HepG2 (cell line): ENCODE measurements at regions not wholly inside any gene's neighbourhood (a gene's known extent, or its start where the extent isn't known, plus 50 kb on each side); places are given as distances from the start of the nearest gene placed in this dataset.

Source experiments
- ATAC-seq: fragments of 200-7000 bp; cut with Tn5 transposase; 3 replicates; pipeline ENCODE4 v1.9.1; 2020; ENCODE audit warnings: mild to moderate bottlenecking, moderate library complexity
- BruUV-seq: library from RNA; stranded (reverse); fragments of 400-500 nt; replicated peaks from 2 replicates; lab custom pipeline; 2021; lab: Mats Ljungman, UMichigan
- CTCF ChIA-PET: fragments of 300-600 bp; formaldehyde crosslinking; extraction: SDS; loops from one replicate; lab custom pipeline; 2021; ENCODE audit warnings: low total read pairs, inconsistent platforms, low intra/inter-chr PET ratio; lab: Yijun Ruan, JAX
- POLR2A ChIA-PET: fragments of 350-600 bp; sonication (Branson Sonifier 250); formaldehyde crosslinking; loops from one replicate; lab custom pipeline; 2020; ENCODE audit warnings: antibody characterized with exemption, inconsistent platforms; lab: Yijun Ruan, JAX
- DNase-seq: peaks from one replicate; pipeline ENCODE4 v3.0.0-alpha.2; 2015; ENCODE audit warnings: low spot score
- FAIRE-seq: peaks from 3 replicates; lab custom pipeline; 2011; peaks lifted over from hg19 to GRCh38; lab: Jason Lieb, UNC
- H2AFZ ChIP-seq: one replicate; pipeline ENCODE4 v1.6.1; 2011; ENCODE audit warnings: low read length, inconsistent platforms
- H3K27ac ChIP-seq: fragments of 300-600 bp; 3 replicates; pipeline ENCODE4 v1.8.0; 2011; ENCODE audit warnings: mixed run types, mild to moderate bottlenecking, mixed read lengths, low read length, inconsistent platforms; ENCODE audit not compliant: insufficient read depth; ENCODE audit errors: extremely low read length
- H3K27me3 ChIP-seq, 2 experiments: fragments of 200-600 bp in 1 of 2; 2 replicates in 1 of 2; 3 replicates in 1 of 2; pipeline versions ENCODE4 v1.6.0 to v1.8.0; 2011; ENCODE audit warnings: low read length in 2 of 2, mild to moderate bottlenecking in 2 of 2, moderate library complexity in 2 of 2, inconsistent platforms in 1 of 2; ENCODE audit not compliant: insufficient read depth in 2 of 2, control insufficient read depth in 1 of 2
- H3K36me3 ChIP-seq, 2 experiments: fragments of 200-600 bp in 1 of 2; replicated peaks in 1 of 2; 2 replicates in 1 of 2; 3 replicates in 1 of 2; pipeline versions ENCODE4 v1.5.1 to v1.8.0; 2011; ENCODE audit warnings: low read length in 2 of 2, inconsistent platforms in 1 of 2; ENCODE audit not compliant: insufficient read depth in 2 of 2, control insufficient read depth in 1 of 2
- H3K4me1 ChIP-seq: 2 replicates; pipeline ENCODE4 v1.5.1; 2012; ENCODE audit warnings: low read length, inconsistent platforms; ENCODE audit not compliant: insufficient read depth
- H3K4me2 ChIP-seq: 2 replicates; pipeline ENCODE4 v1.6.0; 2011; ENCODE audit warnings: low read depth, low read length, inconsistent platforms
- H3K4me3 ChIP-seq, 3 experiments: fragments of 200-600 bp in 1 of 3; sonication (generic), shearing (Covaris generic) in 1 of 3; replicated peaks in 1 of 3; 2 replicates each; pipeline ENCODE4 v1.5.1; 2011 to 2016; ENCODE audit warnings: low read length in 3 of 3, inconsistent platforms in 2 of 3, low read depth in 2 of 3, mild to moderate bottlenecking in 2 of 3, control low read depth in 1 of 3, mixed read lengths in 1 of 3; ENCODE audit not compliant: insufficient read depth in 1 of 3
- H3K79me2 ChIP-seq: one replicate; pipeline ENCODE4 v1.6.1; 2011; ENCODE audit warnings: low read length, inconsistent platforms; ENCODE audit not compliant: insufficient read depth
- H3K9ac ChIP-seq: 2 replicates; pipeline ENCODE4 v1.6.0; 2011; ENCODE audit warnings: mild to moderate bottlenecking, low read depth, low read length, inconsistent platforms; ENCODE audit not compliant: insufficient read depth
- H3K9me3 ChIP-seq: 2 replicates; pipeline ENCODE4 v1.5.1; 2012; ENCODE audit warnings: mild to moderate bottlenecking, low read length
- H4K20me1 ChIP-seq: 2 replicates; pipeline ENCODE4 v1.6.0; 2011; ENCODE audit warnings: inconsistent platforms, mild to moderate bottlenecking, low read length, moderate library complexity; ENCODE audit not compliant: insufficient read depth
- ATF7-NPFF ChIP-seq: sonication (generic); formaldehyde crosslinking; IDR thresholded peaks from 2 replicates; pipeline ENCODE4 v1.8.1; 2023; ENCODE audit warnings: mild to moderate bottlenecking, low read depth, missing genetic modification reagents, moderate library complexity
- NR2F6 ChIP-seq, 2 experiments: IDR thresholded peaks; 2 replicates each; pipeline ENCODE4 v1.6.1; 2016; ENCODE audit warnings: antibody characterized with exemption in 1 of 2, mild to moderate bottlenecking in 1 of 2
- REL ChIP-seq: sonication (generic); formaldehyde crosslinking; conservative IDR thresholded peaks from 2 replicates; pipeline ENCODE4 v1.8.0; 2022; ENCODE audit warnings: mild to moderate bottlenecking, missing genetic modification reagents, moderate library complexity
- ZMYM3 ChIP-seq: sonication (generic); formaldehyde crosslinking; IDR thresholded peaks from 2 replicates; pipeline ENCODE4 v1.5.1; 2020; ENCODE audit warnings: mild to moderate bottlenecking, missing genetic modification reagents
- ZNF484 ChIP-seq: sonication (generic); formaldehyde crosslinking; IDR thresholded peaks from 2 replicates; pipeline ENCODE4 v1.5.1; 2020; ENCODE audit warnings: mild to moderate bottlenecking, low read depth, missing genetic modification reagents, borderline replicate concordance
- WGBS: methylation state at CpG from one replicate; pipeline ENCODE4 v1.1.6; 2017; ENCODE audit warnings: low lambda C conversion rate; 5-methylcytosine and 5-hydroxymethylcytosine counted together
- in situ Hi-C: cut with HindIII; loops from 2 replicates; pipeline ENCODE4 v1.10.0; 2017; ENCODE audit warnings: low pct_unique_long_range_greater_than_20kb; ENCODE audit not compliant: extremely low pct_ligation_motif_present
- intact Hi-C: fragments of 100-400 bp; cut with micrococcal nuclease; formaldehyde crosslinking; loops from one replicate; pipeline ENCODE4 v1.10.0; 2022; ENCODE audit not compliant: unreplicated experiment
- TF ChIP-seq, protein P1 (sequence below): sonication (generic); formaldehyde crosslinking; IDR thresholded peaks from 2 replicates; pipeline ENCODE4 v1.4.0; 2020; ENCODE audit warnings: mild to moderate bottlenecking, missing genetic modification reagents
- TF ChIP-seq, protein P2 (sequence below): sonication (generic); formaldehyde crosslinking; conservative IDR thresholded peaks from 2 replicates; pipeline ENCODE4 v1.8.0; 2022; ENCODE audit warnings: low read depth, missing genetic modification reagents

DNA sequence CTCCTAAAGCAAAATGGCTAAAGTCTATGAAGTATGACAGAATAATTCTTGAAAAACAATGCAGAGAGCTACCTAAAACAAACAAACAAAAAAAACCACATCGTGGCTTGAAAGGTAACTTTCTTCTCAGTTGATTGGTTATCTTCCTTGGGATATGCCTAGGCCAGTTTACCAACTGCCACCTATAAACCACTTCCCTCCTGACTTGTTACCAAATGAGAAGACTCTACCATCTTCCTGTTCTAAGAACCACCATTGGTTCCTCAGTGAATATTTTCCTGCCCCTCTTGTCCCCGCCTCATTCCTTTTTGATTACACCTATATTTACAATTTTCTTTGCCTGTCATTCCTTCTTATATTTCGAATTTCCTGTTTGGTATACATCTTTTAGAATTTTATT lies 336.6 kb downstream of the SIPA1L2 start (continued):
- TF ChIP-seq, protein P1, sequence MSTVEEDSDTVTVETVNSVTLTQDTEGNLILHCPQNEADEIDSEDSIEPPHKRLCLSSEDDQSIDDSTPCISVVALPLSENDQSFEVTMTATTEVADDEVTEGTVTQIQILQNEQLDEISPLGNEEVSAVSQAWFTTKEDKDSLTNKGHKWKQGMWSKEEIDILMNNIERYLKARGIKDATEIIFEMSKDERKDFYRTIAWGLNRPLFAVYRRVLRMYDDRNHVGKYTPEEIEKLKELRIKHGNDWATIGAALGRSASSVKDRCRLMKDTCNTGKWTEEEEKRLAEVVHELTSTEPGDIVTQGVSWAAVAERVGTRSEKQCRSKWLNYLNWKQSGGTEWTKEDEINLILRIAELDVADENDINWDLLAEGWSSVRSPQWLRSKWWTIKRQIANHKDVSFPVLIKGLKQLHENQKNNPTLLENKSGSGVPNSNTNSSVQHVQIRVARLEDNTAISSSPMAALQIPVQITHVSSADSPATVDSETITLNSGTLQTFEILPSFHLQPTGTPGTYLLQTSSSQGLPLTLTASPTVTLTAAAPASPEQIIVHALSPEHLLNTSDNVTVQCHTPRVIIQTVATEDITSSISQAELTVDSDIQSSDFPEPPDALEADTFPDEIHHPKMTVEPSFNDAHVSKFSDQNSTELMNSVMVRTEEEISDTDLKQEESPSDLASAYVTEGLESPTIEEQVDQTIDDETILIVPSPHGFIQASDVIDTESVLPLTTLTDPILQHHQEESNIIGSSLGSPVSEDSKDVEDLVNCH (CRISPR knock-in tag): no peak
- no peak for TF ChIP-seq REL (CRISPR knock-in tag)

DNA sequence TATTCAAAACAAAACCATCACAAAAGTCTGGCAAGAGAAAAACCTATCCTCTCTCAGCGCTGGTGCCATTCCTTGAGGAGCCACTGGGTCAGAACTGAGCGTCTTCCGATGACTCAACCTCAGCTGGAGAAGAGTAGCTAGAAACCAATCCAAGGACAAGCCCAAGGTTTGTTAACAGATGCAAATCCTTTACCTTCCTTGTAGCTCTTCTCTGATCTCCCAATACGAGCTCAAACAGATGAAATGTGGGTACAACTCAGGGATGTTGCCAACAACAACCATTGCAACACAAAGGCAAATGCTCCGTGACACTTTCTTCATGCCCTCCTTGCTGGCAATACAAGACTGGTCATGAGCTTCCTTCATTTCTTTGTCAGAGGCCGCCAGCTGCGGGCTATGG lies 337.1 kb downstream of the SIPA1L2 start:
- ChIA-PET CTCF (no interaction called here), POLR2A (no interaction called here)
- no TSS peak for BruUV-seq

More for the DNA sequence above, 337.1 kb downstream of the SIPA1L2 start:
- FAIRE-seq (no peak), ATAC-seq (no peak), DNase-seq (no peak)
- intact Hi-C loops (no loop called here), in situ Hi-C loops (no loop called here)
- Histone ChIP-seq H3K79me2 (no peaks in the 10 kb centered on the region), H3K36me3 (no peaks in the 10 kb centered on the region), H3K9me3 (no peaks in the 10 kb centered on the region), H3K27ac (no peak overlapping the region), H3K4me1 (no peaks in the 10 kb centered on the region), H3K9ac (no peak overlapping the region), H2AFZ (no peak overlapping the region), H3K27me3 (no peaks in the 10 kb centered on the region), H4K20me1 (no peaks in the 10 kb centered on the region), H3K4me2 (no peak overlapping the region), H3K4me3 (no peak overlapping the region)
- TF ChIP-seq ATF7-NPFF (CRISPR knock-in tag) (no peak), ZMYM3 (CRISPR knock-in tag) (no peak), ZNF484 (CRISPR knock-in tag) (no peak), NR2F6 (IDR thresholded peaks at IDR 0.05) (no peak), NR2F6 (CRISPR knock-in tag; IDR thresholded peaks at IDR 0.05) (no peak)
- TF ChIP-seq, protein P2, sequence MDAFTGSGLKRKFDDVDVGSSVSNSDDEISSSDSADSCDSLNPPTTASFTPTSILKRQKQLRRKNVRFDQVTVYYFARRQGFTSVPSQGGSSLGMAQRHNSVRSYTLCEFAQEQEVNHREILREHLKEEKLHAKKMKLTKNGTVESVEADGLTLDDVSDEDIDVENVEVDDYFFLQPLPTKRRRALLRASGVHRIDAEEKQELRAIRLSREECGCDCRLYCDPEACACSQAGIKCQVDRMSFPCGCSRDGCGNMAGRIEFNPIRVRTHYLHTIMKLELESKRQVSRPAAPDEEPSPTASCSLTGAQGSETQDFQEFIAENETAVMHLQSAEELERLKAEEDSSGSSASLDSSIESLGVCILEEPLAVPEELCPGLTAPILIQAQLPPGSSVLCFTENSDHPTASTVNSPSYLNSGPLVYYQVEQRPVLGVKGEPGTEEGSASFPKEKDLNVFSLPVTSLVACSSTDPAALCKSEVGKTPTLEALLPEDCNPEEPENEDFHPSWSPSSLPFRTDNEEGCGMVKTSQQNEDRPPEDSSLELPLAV: no peak
- WGBS: 17% methylated on average over 7 of the region's 7 CpGs
